ENCODE measurements at regions not wholly inside any gene's neighbourhood (a gene's known extent, or its start where the extent isn't known, plus 50 kb on each side); places are given as distances from the start of the nearest gene placed in this dataset.
"Not testable (repeated sequence)": the region's sequence is repeated elsewhere in the genome, so short reads cannot be mapped to it uniquely, and the experiment has no call there.

GRCh38 chr2:31764169-31764568 is 183.4 kb upstream of the SRD5A2 start:
- ATAC-seq = no peak
- Mint-ChIP-seq H3K9me3 (peaks cover 14% of the 10 kb centered on the region; the same call in 2 of the 3 replicates), H3K27me3 (ENCODE audit: insufficient read depth, low read depth, poor library complexity) (no peaks in the 10 kb centered on the region), H3K4me1 (no peaks in the 10 kb centered on the region; the same call in 2 of the 3 replicates), H3K36me3 (ENCODE audit: low read depth) (peaks cover 3% of the 10 kb centered on the region; the same call in 1 of the 3 replicates), H3K27ac (no peak overlapping the region), H3K4me3 (no peak overlapping the region)
- Histone ChIP-seq H3K4me3 (no peak overlapping the region), H3K9me2 (ENCODE audit: insufficient read depth) (no peaks in the 10 kb centered on the region; the same call in 1 of the 2 replicates), H3F3A (replicated peaks; ENCODE audit: low read depth) (no peaks in the 10 kb centered on the region), H3K27me3 (ENCODE audit: insufficient read depth) (no peaks in the 10 kb centered on the region), H3K4me1 (ENCODE audit: insufficient read depth) (no peaks in the 10 kb centered on the region), H3K4me2 (no peak overlapping the region), H4K20me1 (replicated peaks; ENCODE audit: insufficient read depth) (no peaks in the 10 kb centered on the region), H3K36me3 (ENCODE audit: insufficient read depth) (no peaks in the 10 kb centered on the region), H3K27ac (ENCODE audit: low read depth) (no peak overlapping the region), H2AFZ (0 out of 2 replicates have a peak overlapping the region, but pooled peaks have one; percentile 3), H3K79me2 (replicated peaks; ENCODE audit: insufficient read depth) (no peaks in the 10 kb centered on the region)
- no peak for TF ChIP-seq ZNF114 (CRISPR knock-in tag; IDR thresholded peaks at IDR 0.05)
- TF ChIP-seq JUNB (IDR thresholded peaks at IDR 0.05; ENCODE audit: unreplicated experiment) = no peak
- no peak for TF ChIP-seq EZH2 (IDR thresholded peaks at IDR 0.05; ENCODE audit: low read depth, unreplicated experiment)
- TF ChIP-seq CREB1 (CRISPR knock-in tag; IDR thresholded peaks at IDR 0.05; ENCODE audit: low read depth) = no peak
- TF ChIP-seq STAT1 (IDR thresholded peaks at IDR 0.05; ENCODE audit: unreplicated experiment) = no peak
- DNase-seq (ENCODE audit: low spot score) = no peak

GRCh38 chr2:31762085-31762484 is 181.3 kb upstream of the SRD5A2 start:
- no peaks in the 10 kb centered on the region; the same call in 2 of the 3 replicates for H3K4me1 Mint-ChIP-seq
- Histone ChIP-seq H3K79me2 (replicated peaks; ENCODE audit: insufficient read depth) (no peaks in the 10 kb centered on the region), H3K27ac (ENCODE audit: low read depth) (no peak overlapping the region), H3K27me3 (ENCODE audit: insufficient read depth) (no peaks in the 10 kb centered on the region), H3F3A (replicated peaks; ENCODE audit: low read depth) (no peaks in the 10 kb centered on the region), H3K4me3 (no peak overlapping the region), H2AFZ (no peak overlapping the region), H3K9me2 (ENCODE audit: insufficient read depth) (no peaks in the 10 kb centered on the region; the same call in 1 of the 2 replicates), H3K4me2 (no peak overlapping the region), H3K36me3 (ENCODE audit: insufficient read depth) (no peaks in the 10 kb centered on the region), H4K20me1 (replicated peaks; ENCODE audit: insufficient read depth) (no peaks in the 10 kb centered on the region), H3K4me1 (ENCODE audit: insufficient read depth) (no peaks in the 10 kb centered on the region)
- H3K9me3 Mint-ChIP-seq = peaks cover 14% of the 10 kb centered on the region; the same call in 2 of the 3 replicates
- H3K4me3 Mint-ChIP-seq = no peak overlapping the region
- TF ChIP-seq ZNF462 (CRISPR knock-in tag; IDR thresholded peaks at IDR 0.05) (no peak), CTCF (conservative IDR thresholded peaks at IDR 0.05; ENCODE audit: low read depth in 2 of 2) (peak; percentile 6 to 40; a peak in 2 of 4 replicates), STAT1 (IDR thresholded peaks at IDR 0.05; ENCODE audit: unreplicated experiment) (no peak)
- no peak for ATAC-seq
- H3K36me3 Mint-ChIP-seq (ENCODE audit: low read depth) = peaks cover 3% of the 10 kb centered on the region; the same call in 1 of the 3 replicates
- no peak for DNase-seq (ENCODE audit: low spot score)
- peaks cover 2% of the 10 kb centered on the region for H3K27me3 Mint-ChIP-seq (ENCODE audit: insufficient read depth, low read depth, poor library complexity)
- no peak overlapping the region for H3K27ac Mint-ChIP-seq

- not testable (repeated sequence) for H4K20me1 ChIP-seq (replicated peaks; ENCODE audit: insufficient read depth); H3K36me3 ChIP-seq (ENCODE audit: insufficient read depth)
These were observed 176.6 kb upstream of the SRD5A2 start for GRCh38 chr2:31757351-31757750.

More at GRCh38 chr2:31757351-31757750, 176.6 kb upstream of the SRD5A2 start:
- H3K4me3 ChIP-seq; H3K27ac ChIP-seq (ENCODE audit: low read depth); ATAC-seq; H3K4me1 Mint-ChIP-seq; H3K79me2 ChIP-seq (replicated peaks; ENCODE audit: insufficient read depth); H3F3A ChIP-seq (replicated peaks; ENCODE audit: low read depth); H3K4me3 Mint-ChIP-seq; H3K27me3 Mint-ChIP-seq (ENCODE audit: insufficient read depth, low read depth, poor library complexity); H3K9me2 ChIP-seq (ENCODE audit: insufficient read depth); H2AFZ ChIP-seq; H3K27ac Mint-ChIP-seq; DNase-seq (ENCODE audit: low spot score); H3K27me3 ChIP-seq (ENCODE audit: insufficient read depth); H3K36me3 Mint-ChIP-seq (ENCODE audit: low read depth); H3K4me2 ChIP-seq; H3K4me1 ChIP-seq (ENCODE audit: insufficient read depth): not testable (repeated sequence)
- peaks cover 35% of the 10 kb centered on the region for H3K9me3 Mint-ChIP-seq
